HFF-Myc (cell line): ENCODE measurements at regions not wholly inside any gene's neighbourhood (a gene's known extent, or its start where the extent isn't known, plus 50 kb on each side); places are given as distances from the start of the nearest gene placed in this dataset.

Experiments used
- DNase-seq: peaks from one replicate; pipeline ENCODE4 v3.0.0-alpha.2; 2011; ENCODE audit warnings: low read depth; ENCODE audit errors: extremely low read depth
- H3K4me3 ChIP-seq: replicated peaks from 2 replicates; pipeline ENCODE4 v1.5.1; 2011; ENCODE audit warnings: low read depth, mild to moderate bottlenecking, control low read depth, low read length
- CTCF ChIP-seq: IDR thresholded peaks from 2 replicates; pipeline ENCODE4 v1.5.1; 2012; ENCODE audit warnings: mild to moderate bottlenecking, low read depth, low read length, control low read depth; ENCODE audit errors: missing control alignments

GRCh38 chr9:111197256-111197655, 132.8 kb downstream of the OR2K2 start:
- no peak for DNase-seq
- no peak for TF ChIP-seq CTCF
- no peak overlapping the region for H3K4me3 ChIP-seq

- no peak for TF ChIP-seq CTCF
- no peak for DNase-seq
- no peak overlapping the region for H3K4me3 ChIP-seq
Measured at GRCh38 chr9:111195766-111196165, 134.3 kb downstream of the OR2K2 start.

- no peak for TF ChIP-seq CTCF
- no peak overlapping the region for H3K4me3 ChIP-seq
- no peak for DNase-seq
Measured at GRCh38 chr9:111193095-111193494, 136.9 kb downstream of the OR2K2 start.

GRCh38 chr9:111192650-111193049, 137.4 kb downstream of the OR2K2 start:
- H3K4me3 ChIP-seq = no peak overlapping the region
- no peak for DNase-seq
- no peak for TF ChIP-seq CTCF

GRCh38 chr9:111190347-111190746, 139.7 kb downstream of the OR2K2 start:
- no peak for DNase-seq
- no peak overlapping the region for H3K4me3 ChIP-seq
- TF ChIP-seq CTCF = no peak

GRCh38 chr9:111187376-111187775, 142.6 kb downstream of the OR2K2 start:
- TF ChIP-seq CTCF = no peak
- H3K4me3 ChIP-seq = no peak overlapping the region
- no peak for DNase-seq

- no peak for DNase-seq
- no peak for TF ChIP-seq CTCF
- no peak overlapping the region for H3K4me3 ChIP-seq
Measured at GRCh38 chr9:111186021-111186530, 143.9 kb downstream of the OR2K2 start.
